SK-N-SH (cell line): ENCODE measurements at regions not wholly inside any gene's neighbourhood (a gene's known extent, or its start where the extent isn't known, plus 50 kb on each side); places are given as distances from the start of the nearest gene placed in this dataset.

Source experiments
- CTCF ChIA-PET: fragments of 300-600, 350-600 bp; formaldehyde crosslinking; extraction: SDS; loops from one replicate; lab custom pipeline; 2021; lab: Yijun Ruan, JAX
- POLR2A ChIA-PET: fragments of 350-600 bp; sonication (Branson Sonifier 250); formaldehyde crosslinking; extraction: SDS; loops from one replicate; lab custom pipeline; 2020; ENCODE audit warnings: antibody characterized with exemption, inconsistent platforms; lab: Yijun Ruan, JAX
- DNase-seq: peaks from one replicate; pipeline ENCODE4 v3.0.0; 2012
- H2AFZ ChIP-seq: fragments of 200-600 bp; sonication (generic); 2 replicates; pipeline ENCODE4 v1.8.1; 2016; ENCODE audit warnings: antibody characterized with exemption, mild to moderate bottlenecking, low read depth
- H3F3A ChIP-seq: fragments of 200-600 bp; sonication (generic); replicated peaks from 2 replicates; pipeline ENCODE3; 2016; ENCODE audit warnings: antibody characterized with exemption, mild to moderate bottlenecking; ENCODE audit not compliant: insufficient read depth
- H3K27ac ChIP-seq, 2 experiments: fragments of 200-500 bp in 1 of 2; fragments of 200-600 bp in 1 of 2; sonication (Bioruptor generic) in 1 of 2; sonication (generic), shearing (Covaris generic) in 1 of 2; 2 replicates each; pipeline versions ENCODE4 v1.5.1 to v1.6.1; 2014 to 2016; ENCODE audit warnings: low read depth in 2 of 2, inconsistent platforms in 1 of 2, low read length in 1 of 2, mild to moderate bottlenecking in 1 of 2, mixed read lengths in 1 of 2
- H3K27me3 ChIP-seq: fragments of 200-600 bp; sonication (generic), shearing (Covaris generic); 2 replicates; pipeline ENCODE4 v1.6.1; 2016; ENCODE audit warnings: mixed run types; ENCODE audit not compliant: insufficient read depth
- H3K36me3 ChIP-seq, 2 experiments: fragments of 200-500 bp in 1 of 2; fragments of 200-600 bp in 1 of 2; sonication (Bioruptor generic) in 1 of 2; sonication (generic) in 1 of 2; replicated peaks in 1 of 2; 2 replicates each; pipeline versions ENCODE3 to v1.5.1; 2014 to 2016; ENCODE audit warnings: low read length in 1 of 2, mild to moderate bottlenecking in 1 of 2; ENCODE audit not compliant: insufficient read depth in 2 of 2, control insufficient read depth in 1 of 2
- H3K4me1 ChIP-seq, 2 experiments: fragments of 200-500 bp in 1 of 2; fragments of 200-600 bp in 1 of 2; sonication (Bioruptor generic) in 1 of 2; sonication (generic), shearing (Covaris generic) in 1 of 2; 2 replicates each; pipeline versions ENCODE4 v1.5.1 to v1.6.1; 2014 to 2016; ENCODE audit warnings: low read depth in 1 of 2, low read length in 1 of 2, mixed run types in 1 of 2; ENCODE audit not compliant: insufficient read depth in 2 of 2, control insufficient read depth in 1 of 2
- H3K4me2 ChIP-seq: fragments of 200-600 bp; sonication (generic), shearing (Covaris generic); 2 replicates; pipeline ENCODE4 v1.6.1; 2017; ENCODE audit warnings: mixed run types
- H3K4me3 ChIP-seq, 2 experiments: fragments of 200-500 bp in 1 of 2; fragments of 200-600 bp in 1 of 2; sonication (Bioruptor generic) in 1 of 2; sonication (generic), shearing (Covaris generic) in 1 of 2; 2 replicates each; pipeline versions ENCODE4 v1.5.1 to v1.8.1; 2014 to 2016; ENCODE audit warnings: low read depth in 2 of 2, inconsistent platforms in 1 of 2, low read length in 1 of 2, mild to moderate bottlenecking in 1 of 2, mixed read lengths in 1 of 2, moderate library complexity in 1 of 2
- H3K79me2 ChIP-seq: fragments of 200-600 bp; sonication (generic); 2 replicates; pipeline ENCODE4 v1.8.1; 2017; ENCODE audit warnings: mild to moderate bottlenecking; ENCODE audit not compliant: insufficient read depth
- H3K9ac ChIP-seq: fragments of 200-600 bp; sonication (generic); 2 replicates; pipeline ENCODE4 v1.6.1; 2017; ENCODE audit warnings: mixed run types
- H3K9me2 ChIP-seq: fragments of 200-600 bp; sonication (generic); 2 replicates; pipeline ENCODE4 v1.6.1; 2017; ENCODE audit warnings: mixed run types
- H3K9me3 ChIP-seq: fragments of 200-600 bp; sonication (generic); 2 replicates; pipeline ENCODE4 v1.6.1; 2017; ENCODE audit warnings: mixed run types, mild to moderate bottlenecking, moderate library complexity
- H4K20me1 ChIP-seq: fragments of 200-600 bp; sonication (generic); 2 replicates; pipeline ENCODE4 v1.6.1; 2017; ENCODE audit warnings: mild to moderate bottlenecking, mixed run types; ENCODE audit not compliant: insufficient read depth
- CHD2 ChIP-seq: fragments of 150-350 bp; IDR thresholded peaks from 2 replicates; pipeline ENCODE4 v1.6.1; 2018; ENCODE audit warnings: low read length; ENCODE audit not compliant: partially characterized antibody
- EP300 ChIP-seq, 2 experiments: IDR thresholded peaks; 2 replicates each; pipeline versions ENCODE4 v1.4.0 to v1.6.1; 2012; ENCODE audit warnings: borderline replicate concordance in 1 of 2, low read depth in 1 of 2, low read length in 1 of 2
- GABPA ChIP-seq: IDR thresholded peaks from 2 replicates; pipeline ENCODE4 v1.4.0; 2012; ENCODE audit warnings: low read depth, mild to moderate bottlenecking
- IRF3 ChIP-seq: fragments of 150-350 bp; IDR thresholded peaks from 2 replicates; pipeline ENCODE4 v1.6.1; 2016; ENCODE audit warnings: mild to moderate bottlenecking, low read depth, low read length
- JUND ChIP-seq: IDR thresholded peaks from 2 replicates; pipeline ENCODE4 v1.4.0; 2012
- MXI1 ChIP-seq: IDR thresholded peaks from 2 replicates; pipeline ENCODE4 v1.6.1; 2012; ENCODE audit warnings: mild to moderate bottlenecking, low read depth, low read length, improper control_type of control experiment
- PBX3 ChIP-seq: IDR thresholded peaks from 2 replicates; pipeline ENCODE4; 2012
- POLR2AphosphoS5 ChIP-seq: IDR thresholded peaks from 2 replicates; pipeline ENCODE4 v1.6.1; 2012; ENCODE audit warnings: low read depth, low read length
- REST ChIP-seq: IDR thresholded peaks from 2 replicates; pipeline ENCODE4 v1.6.1; 2012; ENCODE audit warnings: mild to moderate bottlenecking, low read depth, low read length, moderate library complexity
- RXRA ChIP-seq: IDR thresholded peaks from 2 replicates; pipeline ENCODE4 v1.4.0; 2012; ENCODE audit warnings: low read depth, mild to moderate bottlenecking, borderline replicate concordance
- SMC3 ChIP-seq: IDR thresholded peaks from 2 replicates; pipeline ENCODE4 v1.6.1; 2012; ENCODE audit warnings: low read depth, low read length, improper control_type of control experiment
- TAF1 ChIP-seq: IDR thresholded peaks from 2 replicates; pipeline ENCODE4 v1.6.1; 2012; ENCODE audit warnings: low read depth, mild to moderate bottlenecking, low read length, moderate library complexity, borderline replicate concordance
- TCF12 ChIP-seq: IDR thresholded peaks from 2 replicates; pipeline ENCODE4 v1.4.0; 2012
- ZBTB33 ChIP-seq: IDR thresholded peaks from 2 replicates; pipeline ENCODE4 v1.4.0; 2012; ENCODE audit warnings: low read depth, borderline replicate concordance
- WGBS: methylation state at CpG from one replicate; pipeline ENCODE4 v1.1.6; 2017; ENCODE audit warnings: low lambda C conversion rate; 5-methylcytosine and 5-hydroxymethylcytosine counted together

- Histone ChIP-seq H3K4me2 (no peak overlapping the region), H2AFZ (no peak overlapping the region), H3K9me3 (no peaks in the 10 kb centered on the region), H3F3A (no peaks in the 10 kb centered on the region), H3K27me3 (no peaks in the 10 kb centered on the region), H4K20me1 (no peaks in the 10 kb centered on the region), H3K9ac (no peak overlapping the region), H3K4me1 (no peaks in the 10 kb centered on the region), H3K79me2 (no peaks in the 10 kb centered on the region), H3K27ac (no peak overlapping the region)
- POLR2A ChIA-PET: no interaction called here
- 13% methylated on average over 1 of the region's 1 CpG for WGBS
- no peak for TF ChIP-seq PBX3
- no peak for TF ChIP-seq TAF1
- no peak for TF ChIP-seq ZBTB33
- TF ChIP-seq CHD2: no peak
- TF ChIP-seq RXRA: no peak
- TF ChIP-seq EP300 (IDR thresholded peaks at IDR 0.05; ENCODE audit: borderline replicate concordance in 1 of 2, low read depth in 1 of 2, low read length in 1 of 2): no peak
- no peak for TF ChIP-seq TCF12
- TF ChIP-seq POLR2AphosphoS5: no peak
- no peak for TF ChIP-seq JUND
- no peak for TF ChIP-seq SMC3
- no peak for TF ChIP-seq MXI1
- TF ChIP-seq REST: no peak
- TF ChIP-seq GABPA: no peak
- TF ChIP-seq IRF3: no peak
- TF ChIP-seq, all 33 proteins: peak for 0
- DNase-seq: no peak
- no peak overlapping the region for H3K4me3 ChIP-seq
- H3K9me2 ChIP-seq: no peaks in the 10 kb centered on the region
- CTCF ChIA-PET: no interaction called here
- no peaks in the 10 kb centered on the region for H3K36me3 ChIP-seq
These were observed 478.5 kb upstream of the CDH18 start for GRCh38 chr5:20466512-20466911.
